GM23338 (cell line): ENCODE measurements at regions not wholly inside any gene's neighbourhood (a gene's known extent, or its start where the extent isn't known, plus 50 kb on each side); places are given as distances from the start of the nearest gene placed in this dataset.

ENCODE experiments used
- ATAC-seq: fragments of 200-7000 bp; cut with Tn5 transposase; 3 replicates; pipeline ENCODE4 v1.9.1; 2020
- DNase-seq: peaks from one replicate; pipeline ENCODE4 v3.0.0-alpha.2; 2015; ENCODE audit warnings: low spot score
- H2AFZ ChIP-seq: fragments of 200-600 bp; sonication (generic); 2 replicates; pipeline ENCODE4 v1.8.0; 2016; ENCODE audit warnings: antibody characterized with exemption, mild to moderate bottlenecking, moderate library complexity
- H3F3A ChIP-seq: fragments of 200-600 bp; sonication (generic); replicated peaks from 2 replicates; pipeline ENCODE4 v1.8.0; 2017; ENCODE audit warnings: antibody characterized with exemption, mixed run types, low read depth
- H3K27ac ChIP-seq: fragments of 200-600 bp; sonication (generic); 2 replicates; pipeline ENCODE4 v1.6.1; 2016; ENCODE audit warnings: low read depth
- H3K27me3 ChIP-seq: fragments of 200-600 bp; sonication (generic); 2 replicates; pipeline ENCODE4 v1.8.0; 2016; ENCODE audit warnings: mild to moderate bottlenecking, mixed run types, moderate library complexity; ENCODE audit not compliant: insufficient read depth
- H3K36me3 ChIP-seq: fragments of 200-600 bp; sonication (generic); 2 replicates; pipeline ENCODE4 v1.8.0; 2016; ENCODE audit warnings: mild to moderate bottlenecking; ENCODE audit not compliant: insufficient read depth
- H3K4me1 ChIP-seq: fragments of 200-600 bp; sonication (generic); 2 replicates; pipeline ENCODE4 v1.8.0; 2016; ENCODE audit warnings: mild to moderate bottlenecking, moderate library complexity; ENCODE audit not compliant: insufficient read depth
- H3K4me2 ChIP-seq: fragments of 200-600 bp; sonication (generic); 2 replicates; pipeline ENCODE4 v1.7.1; 2017; ENCODE audit warnings: mixed run types
- H3K4me3 ChIP-seq: fragments of 200-600 bp; sonication (generic); 2 replicates; pipeline ENCODE4 v1.6.1; 2016; ENCODE audit warnings: mixed run types
- H3K79me2 ChIP-seq: fragments of 200-600 bp; sonication (generic); replicated peaks from 2 replicates; pipeline ENCODE4 v1.8.0; 2017; ENCODE audit warnings: mild to moderate bottlenecking; ENCODE audit not compliant: insufficient read depth
- H3K9me2 ChIP-seq: fragments of 200-600 bp; sonication (generic); 2 replicates; pipeline ENCODE4 v1.8.0; 2017; ENCODE audit not compliant: insufficient read depth
- H4K20me1 ChIP-seq: fragments of 200-600 bp; sonication (generic); replicated peaks from 2 replicates; pipeline ENCODE4 v1.8.0; 2017; ENCODE audit warnings: mild to moderate bottlenecking; ENCODE audit not compliant: insufficient read depth
- H3K27ac Mint-ChIP-seq: 2 replicates; pipeline ENCODE4 v1.8.0; 2020; ENCODE audit warnings: inconsistent platforms, mild to moderate bottlenecking, moderate library complexity, mixed read lengths
- H3K27me3 Mint-ChIP-seq: 3 replicates; pipeline ENCODE4 v1.8.0; 2022; ENCODE audit warnings: low read depth, mild to moderate bottlenecking, moderate library complexity, mixed read lengths, inconsistent platforms; ENCODE audit not compliant: insufficient read depth, poor library complexity
- H3K36me3 Mint-ChIP-seq: 3 replicates; pipeline ENCODE4 v1.8.0; 2021; ENCODE audit warnings: low read depth, mild to moderate bottlenecking, inconsistent platforms, moderate library complexity, mixed read lengths
- H3K4me1 Mint-ChIP-seq: 3 replicates; pipeline ENCODE4 v1.8.0; 2020; ENCODE audit warnings: mild to moderate bottlenecking, inconsistent platforms, mixed read lengths
- H3K4me3 Mint-ChIP-seq: 3 replicates; pipeline ENCODE4 v1.8.0; 2021; ENCODE audit warnings: moderate library complexity, mild to moderate bottlenecking, inconsistent platforms, mixed read lengths
- H3K9me3 Mint-ChIP-seq: 3 replicates; pipeline ENCODE4 v1.8.0; 2020; ENCODE audit warnings: moderate library complexity, mild to moderate bottlenecking, inconsistent platforms, mixed read lengths
- EZH2 ChIP-seq: fragments of 200-600 bp; sonication (generic); IDR thresholded peaks from one replicate; pipeline ENCODE4 v1.8.0; 2017; ENCODE audit warnings: antibody characterized with exemption, mild to moderate bottlenecking, low read depth; ENCODE audit not compliant: unreplicated experiment
- EZH2phosphoT487 ChIP-seq: fragments of 200-600 bp; sonication (generic); IDR thresholded peaks from one replicate; pipeline ENCODE4 v1.8.1; 2018; ENCODE audit warnings: antibody characterized with exemption; ENCODE audit not compliant: unreplicated experiment
- TF ChIP-seq, protein P1 (sequence below): IDR thresholded peaks from one replicate; pipeline ENCODE4 v1.6.1; 2018; ENCODE audit warnings: antibody characterized with exemption; ENCODE audit not compliant: unreplicated experiment
- TF ChIP-seq, protein P2 (sequence below): fragments of 250-450 bp; sonication (Bioruptor Pico); IDR thresholded peaks from 2 replicates; pipeline ENCODE4 v1.5.0; 2020; ENCODE audit warnings: mild to moderate bottlenecking, moderate library complexity

DNA sequence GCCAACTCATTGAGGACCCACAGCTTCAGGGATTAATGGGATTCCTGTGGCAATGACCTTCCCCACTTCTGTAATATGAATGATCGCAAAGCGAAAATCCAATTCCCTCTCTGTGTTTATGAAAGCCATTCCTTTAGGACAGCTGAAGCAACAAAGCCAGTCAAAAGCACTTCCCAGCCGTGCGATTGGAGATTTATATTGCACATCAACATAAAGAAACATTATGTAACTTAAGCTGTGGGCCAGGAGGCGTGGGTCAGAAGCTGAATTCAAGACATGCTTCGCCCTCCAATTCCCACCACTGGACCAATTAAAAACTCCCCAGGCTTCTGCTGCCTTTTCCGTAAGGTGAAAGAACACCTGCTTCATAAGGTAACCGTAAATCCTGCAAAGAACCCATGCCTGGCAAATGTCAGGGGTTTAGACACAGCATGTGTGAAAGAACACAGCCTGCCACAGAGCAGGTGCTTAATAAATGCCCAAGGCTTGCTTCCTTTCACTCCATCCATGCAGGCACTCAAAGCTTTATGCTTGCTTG, 138.9 kb upstream of the SOD1 start:
- H3K4me2 ChIP-seq = no peak overlapping the region
- Mint-ChIP-seq H3K4me3 (no peak overlapping the region), H3K9me3 (no peaks in the 10 kb centered on the region), H3K36me3 (no peaks in the 10 kb centered on the region), H3K27me3 (peaks cover 6% of the 10 kb centered on the region), H3K4me1 (peaks cover 16% of the 10 kb centered on the region), H3K27ac (no peak overlapping the region)
- H3K27ac ChIP-seq = peak overlapping the region; percentile 20; the same call in 1 of the 2 replicates
- DNase-seq = no peak
- no peaks in the 10 kb centered on the region for H3K27me3 ChIP-seq
- peaks cover 9% of the 10 kb centered on the region for H3K4me1 ChIP-seq
- H3K36me3 ChIP-seq = no peaks in the 10 kb centered on the region
- H3K79me2 ChIP-seq = peaks cover 32% of the 10 kb centered on the region
- no peak overlapping the region for H3K4me3 ChIP-seq
- H2AFZ ChIP-seq = no peak overlapping the region
- ATAC-seq = no peak
- no peaks in the 10 kb centered on the region for H4K20me1 ChIP-seq
- H3F3A ChIP-seq = 0 out of 2 replicates have a peak, but pooled peaks cover 13% of the 10 kb centered on the region
- TF ChIP-seq, protein P1, sequence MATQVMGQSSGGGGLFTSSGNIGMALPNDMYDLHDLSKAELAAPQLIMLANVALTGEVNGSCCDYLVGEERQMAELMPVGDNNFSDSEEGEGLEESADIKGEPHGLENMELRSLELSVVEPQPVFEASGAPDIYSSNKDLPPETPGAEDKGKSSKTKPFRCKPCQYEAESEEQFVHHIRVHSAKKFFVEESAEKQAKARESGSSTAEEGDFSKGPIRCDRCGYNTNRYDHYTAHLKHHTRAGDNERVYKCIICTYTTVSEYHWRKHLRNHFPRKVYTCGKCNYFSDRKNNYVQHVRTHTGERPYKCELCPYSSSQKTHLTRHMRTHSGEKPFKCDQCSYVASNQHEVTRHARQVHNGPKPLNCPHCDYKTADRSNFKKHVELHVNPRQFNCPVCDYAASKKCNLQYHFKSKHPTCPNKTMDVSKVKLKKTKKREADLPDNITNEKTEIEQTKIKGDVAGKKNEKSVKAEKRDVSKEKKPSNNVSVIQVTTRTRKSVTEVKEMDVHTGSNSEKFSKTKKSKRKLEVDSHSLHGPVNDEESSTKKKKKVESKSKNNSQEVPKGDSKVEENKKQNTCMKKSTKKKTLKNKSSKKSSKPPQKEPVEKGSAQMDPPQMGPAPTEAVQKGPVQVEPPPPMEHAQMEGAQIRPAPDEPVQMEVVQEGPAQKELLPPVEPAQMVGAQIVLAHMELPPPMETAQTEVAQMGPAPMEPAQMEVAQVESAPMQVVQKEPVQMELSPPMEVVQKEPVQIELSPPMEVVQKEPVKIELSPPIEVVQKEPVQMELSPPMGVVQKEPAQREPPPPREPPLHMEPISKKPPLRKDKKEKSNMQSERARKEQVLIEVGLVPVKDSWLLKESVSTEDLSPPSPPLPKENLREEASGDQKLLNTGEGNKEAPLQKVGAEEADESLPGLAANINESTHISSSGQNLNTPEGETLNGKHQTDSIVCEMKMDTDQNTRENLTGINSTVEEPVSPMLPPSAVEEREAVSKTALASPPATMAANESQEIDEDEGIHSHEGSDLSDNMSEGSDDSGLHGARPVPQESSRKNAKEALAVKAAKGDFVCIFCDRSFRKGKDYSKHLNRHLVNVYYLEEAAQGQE = no peak
- TF ChIP-seq EZH2 (no peak), EZH2phosphoT487 (no peak)
- H3K9me2 ChIP-seq = no peaks in the 10 kb centered on the region

DNA sequence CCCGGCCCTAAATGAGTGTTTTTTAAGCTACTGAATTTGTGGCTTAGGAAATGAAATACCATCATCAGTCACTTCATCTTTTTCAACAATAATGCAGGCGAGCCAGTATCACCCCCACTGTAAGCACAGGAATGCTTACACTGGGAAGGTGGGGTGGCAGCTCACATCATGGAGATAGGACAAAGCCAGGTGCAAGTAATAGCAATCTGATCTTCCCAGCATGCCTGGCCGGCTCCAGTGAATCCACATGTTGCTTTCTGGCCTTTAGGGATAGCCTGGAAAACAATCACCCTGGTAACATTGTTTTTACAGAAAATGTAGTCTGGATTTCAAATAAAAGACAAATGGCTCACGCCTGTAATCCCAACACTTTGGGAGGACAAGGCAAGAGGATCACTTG, 140.9 kb upstream of the SOD1 start:
- no peaks in the 10 kb centered on the region for H3K9me3 Mint-ChIP-seq
- ATAC-seq (no peak), DNase-seq (no peak)
- Histone ChIP-seq H4K20me1 (no peaks in the 10 kb centered on the region), H2AFZ (no peak overlapping the region), H3K79me2 (peaks cover 37% of the 10 kb centered on the region), H3K4me1 (peaks cover 11% of the 10 kb centered on the region), H3K4me2 (no peak overlapping the region), H3K9me2 (no peaks in the 10 kb centered on the region), H3K27me3 (no peaks in the 10 kb centered on the region), H3K36me3 (no peaks in the 10 kb centered on the region), H3K27ac (no peak overlapping the region), H3K4me3 (no peak overlapping the region), H3F3A (0 out of 2 replicates have a peak, but pooled peaks cover 12% of the 10 kb centered on the region)
- H3K27ac Mint-ChIP-seq = no peak overlapping the region
- H3K36me3 Mint-ChIP-seq = no peaks in the 10 kb centered on the region
- TF ChIP-seq, protein P2, sequence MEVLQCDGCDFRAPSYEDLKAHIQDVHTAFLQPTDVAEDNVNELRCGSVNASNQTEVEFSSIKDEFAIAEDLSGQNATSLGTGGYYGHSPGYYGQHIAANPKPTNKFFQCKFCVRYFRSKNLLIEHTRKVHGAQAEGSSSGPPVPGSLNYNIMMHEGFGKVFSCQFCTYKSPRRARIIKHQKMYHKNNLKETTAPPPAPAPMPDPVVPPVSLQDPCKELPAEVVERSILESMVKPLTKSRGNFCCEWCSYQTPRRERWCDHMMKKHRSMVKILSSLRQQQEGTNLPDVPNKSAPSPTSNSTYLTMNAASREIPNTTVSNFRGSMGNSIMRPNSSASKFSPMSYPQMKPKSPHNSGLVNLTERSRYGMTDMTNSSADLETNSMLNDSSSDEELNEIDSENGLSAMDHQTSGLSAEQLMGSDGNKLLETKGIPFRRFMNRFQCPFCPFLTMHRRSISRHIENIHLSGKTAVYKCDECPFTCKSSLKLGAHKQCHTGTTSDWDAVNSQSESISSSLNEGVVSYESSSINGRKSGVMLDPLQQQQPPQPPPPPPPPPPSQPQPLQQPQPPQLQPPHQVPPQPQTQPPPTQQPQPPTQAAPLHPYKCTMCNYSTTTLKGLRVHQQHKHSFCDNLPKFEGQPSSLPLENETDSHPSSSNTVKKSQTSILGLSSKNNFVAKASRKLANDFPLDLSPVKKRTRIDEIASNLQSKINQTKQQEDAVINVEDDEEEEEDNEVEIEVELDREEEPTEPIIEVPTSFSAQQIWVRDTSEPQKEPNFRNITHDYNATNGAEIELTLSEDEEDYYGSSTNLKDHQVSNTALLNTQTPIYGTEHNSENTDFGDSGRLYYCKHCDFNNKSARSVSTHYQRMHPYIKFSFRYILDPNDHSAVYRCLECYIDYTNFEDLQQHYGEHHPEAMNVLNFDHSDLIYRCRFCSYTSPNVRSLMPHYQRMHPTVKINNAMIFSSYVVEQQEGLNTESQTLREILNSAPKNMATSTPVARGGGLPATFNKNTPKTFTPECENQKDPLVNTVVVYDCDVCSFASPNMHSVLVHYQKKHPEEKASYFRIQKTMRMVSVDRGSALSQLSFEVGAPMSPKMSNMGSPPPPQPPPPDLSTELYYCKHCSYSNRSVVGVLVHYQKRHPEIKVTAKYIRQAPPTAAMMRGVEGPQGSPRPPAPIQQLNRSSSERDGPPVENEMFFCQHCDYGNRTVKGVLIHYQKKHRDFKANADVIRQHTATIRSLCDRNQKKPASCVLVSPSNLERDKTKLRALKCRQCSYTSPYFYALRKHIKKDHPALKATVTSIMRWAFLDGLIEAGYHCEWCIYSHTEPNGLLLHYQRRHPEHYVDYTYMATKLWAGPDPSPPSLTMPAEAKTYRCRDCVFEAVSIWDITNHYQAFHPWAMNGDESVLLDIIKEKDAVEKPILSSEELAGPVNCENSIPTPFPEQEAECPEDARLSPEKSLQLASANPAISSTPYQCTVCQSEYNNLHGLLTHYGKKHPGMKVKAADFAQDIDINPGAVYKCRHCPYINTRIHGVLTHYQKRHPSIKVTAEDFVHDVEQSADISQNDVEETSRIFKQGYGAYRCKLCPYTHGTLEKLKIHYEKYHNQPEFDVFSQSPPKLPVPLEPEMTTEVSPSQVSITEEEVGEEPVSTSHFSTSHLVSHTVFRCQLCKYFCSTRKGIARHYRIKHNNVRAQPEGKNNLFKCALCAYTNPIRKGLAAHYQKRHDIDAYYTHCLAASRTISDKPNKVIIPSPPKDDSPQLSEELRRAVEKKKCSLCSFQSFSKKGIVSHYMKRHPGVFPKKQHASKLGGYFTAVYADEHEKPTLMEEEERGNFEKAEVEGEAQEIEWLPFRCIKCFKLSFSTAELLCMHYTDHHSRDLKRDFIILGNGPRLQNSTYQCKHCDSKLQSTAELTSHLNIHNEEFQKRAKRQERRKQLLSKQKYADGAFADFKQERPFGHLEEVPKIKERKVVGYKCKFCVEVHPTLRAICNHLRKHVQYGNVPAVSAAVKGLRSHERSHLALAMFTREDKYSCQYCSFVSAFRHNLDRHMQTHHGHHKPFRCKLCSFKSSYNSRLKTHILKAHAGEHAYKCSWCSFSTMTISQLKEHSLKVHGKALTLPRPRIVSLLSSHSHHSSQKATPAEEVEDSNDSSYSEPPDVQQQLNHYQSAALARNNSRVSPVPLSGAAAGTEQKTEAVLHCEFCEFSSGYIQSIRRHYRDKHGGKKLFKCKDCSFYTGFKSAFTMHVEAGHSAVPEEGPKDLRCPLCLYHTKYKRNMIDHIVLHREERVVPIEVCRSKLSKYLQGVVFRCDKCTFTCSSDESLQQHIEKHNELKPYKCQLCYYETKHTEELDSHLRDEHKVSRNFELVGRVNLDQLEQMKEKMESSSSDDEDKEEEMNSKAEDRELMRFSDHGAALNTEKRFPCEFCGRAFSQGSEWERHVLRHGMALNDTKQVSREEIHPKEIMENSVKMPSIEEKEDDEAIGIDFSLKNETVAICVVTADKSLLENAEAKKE = no peak
- peaks cover 20% of the 10 kb centered on the region for H3K4me1 Mint-ChIP-seq
- no peak overlapping the region for H3K4me3 Mint-ChIP-seq
- no peaks in the 10 kb centered on the region for H3K27me3 Mint-ChIP-seq
